ENCODE measurements at regions not wholly inside any gene's neighbourhood (a gene's known extent, or its start where the extent isn't known, plus 50 kb on each side); places are given as distances from the start of the nearest gene placed in this dataset.
"Not testable (repeated sequence)": the region's sequence is repeated elsewhere in the genome, so short reads cannot be mapped to it uniquely, and the experiment has no call there.

DNA sequence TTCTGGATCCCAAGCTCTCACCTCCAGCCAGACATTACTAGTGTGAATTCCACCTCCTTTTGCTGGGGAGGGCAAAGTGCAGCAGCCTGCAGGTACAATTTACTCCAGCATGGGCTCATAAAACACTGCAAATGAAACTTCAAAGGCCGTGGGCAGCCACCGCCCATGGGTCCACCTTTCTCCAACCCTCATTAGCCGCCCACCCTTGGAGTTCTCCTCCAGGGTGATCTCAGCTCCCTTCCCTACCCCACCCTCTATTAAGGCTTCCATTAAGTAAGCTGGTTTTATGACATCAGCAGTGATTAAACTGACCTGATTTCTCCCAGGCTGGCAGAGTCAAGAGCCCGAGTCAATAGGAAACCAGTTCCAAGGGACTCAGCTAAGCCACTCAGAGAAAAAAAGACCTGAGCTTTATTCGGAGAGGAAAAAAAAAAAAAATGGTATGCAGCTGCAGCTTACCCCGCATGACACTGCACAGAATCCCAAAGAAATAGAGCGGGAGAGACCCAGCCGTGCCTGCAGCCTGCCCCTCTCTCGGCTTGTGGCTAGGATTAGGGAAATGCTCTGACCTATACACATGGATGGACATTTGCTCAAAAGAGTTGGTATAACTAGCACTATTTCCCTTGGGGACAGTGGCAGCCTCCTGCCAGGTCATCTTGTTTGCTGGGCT lies 319.6 kb downstream of the PTTG2 start:
- no peak for DNase-seq (ENCODE audit: low read depth)

DNA sequence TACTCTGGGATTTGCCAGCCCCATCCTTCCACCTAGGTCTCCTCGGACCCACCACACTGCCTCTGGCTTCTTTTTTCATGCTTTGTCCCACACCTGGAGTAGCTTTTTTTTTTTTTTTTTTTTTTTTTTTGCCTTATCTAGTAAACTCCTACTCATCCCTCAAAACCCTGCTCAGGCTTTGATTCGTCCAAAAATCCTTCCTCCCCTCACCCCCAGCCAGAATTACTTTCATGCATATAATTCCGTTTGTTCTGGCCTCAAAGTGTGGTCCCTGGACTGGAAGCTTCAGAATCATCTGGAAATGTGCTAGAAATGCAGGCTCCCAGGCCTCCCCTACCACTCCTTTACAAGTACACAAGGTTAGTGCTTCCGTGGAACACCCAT lies 320.1 kb downstream of the PTTG2 start:
- DNase-seq (ENCODE audit: low read depth): no peak

DNA sequence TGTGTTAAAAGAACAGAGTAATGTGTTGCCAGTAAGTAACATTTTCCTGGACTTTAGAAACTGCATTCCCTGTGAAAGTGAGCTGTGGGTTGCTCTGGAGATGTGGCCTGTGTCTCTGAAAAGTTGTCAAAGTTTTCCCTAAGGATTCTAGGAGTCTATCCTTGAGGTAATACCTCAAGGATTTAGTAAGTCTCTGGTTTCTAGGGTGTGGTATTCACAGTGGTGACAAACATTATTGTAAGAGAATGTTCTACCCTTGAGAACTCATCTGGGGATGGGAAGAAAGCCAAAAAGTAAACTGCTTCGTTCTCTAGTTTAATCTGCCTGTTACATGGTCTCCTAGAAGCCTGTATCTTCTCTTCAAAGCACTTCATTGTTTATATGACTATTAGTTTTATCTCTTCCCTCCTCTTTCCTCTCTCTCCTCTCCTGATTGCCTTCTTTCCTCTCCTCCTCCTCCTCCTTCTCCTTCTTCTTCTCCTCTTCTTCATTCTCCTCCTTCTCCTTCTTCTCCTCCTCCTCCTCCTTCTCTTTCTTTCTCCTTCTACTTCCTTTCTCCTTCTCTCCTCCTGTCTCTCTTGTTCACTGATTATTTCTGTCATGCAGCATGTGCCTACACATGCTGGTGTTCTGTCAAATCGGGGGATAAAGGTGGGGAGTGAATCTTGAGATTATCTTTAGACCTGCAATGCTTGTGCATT lies 321.3 kb downstream of the PTTG2 start:
- DNase-seq (ENCODE audit: low read depth): no peak

DNA sequence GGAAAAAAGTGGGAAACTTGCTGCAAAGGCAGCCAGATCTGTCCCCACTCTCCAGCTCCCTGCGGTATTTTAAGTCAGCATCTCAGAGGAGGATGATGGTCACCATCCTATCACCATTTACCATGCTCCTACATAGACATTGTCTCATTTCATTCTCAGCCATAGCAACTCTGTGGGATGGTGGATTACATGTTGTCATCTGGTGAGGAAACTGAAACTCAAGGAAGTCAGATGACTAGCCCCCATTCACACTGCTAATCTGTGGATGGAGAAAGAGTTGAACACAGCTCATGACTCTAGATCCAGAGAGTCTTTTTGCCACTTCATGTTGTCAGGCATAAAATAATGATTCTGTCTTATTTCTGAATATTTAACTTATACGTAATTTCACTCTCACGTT lies 323.5 kb downstream of the PTTG2 start:
- DNase-seq (ENCODE audit: low read depth): no peak

GRCh38 chr4:38284294-38285030 lies 324.3 kb downstream of the PTTG2 start:
- DNase-seq (ENCODE audit: low read depth): no peak

- no peak for DNase-seq (ENCODE audit: low read depth)
Measured at GRCh38 chr4:38287101-38287851, 327.1 kb downstream of the PTTG2 start.

DNA sequence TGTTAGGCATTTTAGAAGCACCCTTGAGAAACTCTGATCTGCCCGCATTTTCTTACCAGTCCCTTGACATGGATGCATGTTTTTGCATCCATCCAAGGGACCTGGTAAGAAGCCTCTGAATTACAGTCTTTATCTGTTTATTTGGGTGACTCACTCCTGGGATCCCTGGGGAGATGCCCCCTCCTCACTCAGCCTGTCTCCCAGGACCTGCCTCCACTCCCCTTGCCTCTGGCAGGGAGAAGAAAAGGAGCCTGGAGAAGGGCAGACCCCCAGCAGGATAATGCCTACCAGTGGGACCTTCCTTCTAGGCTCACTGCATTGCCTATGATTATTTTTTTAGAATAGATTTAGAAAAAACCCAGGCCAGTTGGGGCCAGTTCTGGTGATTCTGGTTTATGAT lies 329.4 kb downstream of the PTTG2 start:
- no peak for DNase-seq (ENCODE audit: low read depth)

- no peak for DNase-seq (ENCODE audit: low read depth)
Measured at GRCh38 chr4:38290366-38290765, 330.2 kb downstream of the PTTG2 start.

GRCh38 chr4:38290914-38291313 lies 330.7 kb downstream of the PTTG2 start:
- DNase-seq (ENCODE audit: low read depth): no peak

DNA sequence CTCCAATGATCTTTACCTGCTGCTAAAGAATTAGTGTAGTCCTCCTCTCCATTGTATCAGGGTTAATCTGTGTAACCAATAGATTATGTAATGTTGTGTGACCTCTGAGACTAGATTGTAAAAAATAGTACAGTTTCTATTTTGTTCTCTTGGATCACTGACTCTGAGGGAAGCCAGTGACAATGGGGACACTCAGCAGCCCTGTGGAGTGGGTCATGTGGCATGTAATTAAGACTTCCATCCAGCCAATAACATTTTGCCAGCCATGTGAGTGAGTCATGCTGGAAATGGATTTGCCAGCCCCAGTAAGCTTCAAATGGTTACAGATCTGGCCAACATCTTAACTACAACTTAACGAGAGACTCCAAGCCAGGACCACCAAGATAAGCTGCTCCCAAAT lies 332.3 kb downstream of the PTTG2 start:
- DNase-seq (ENCODE audit: low read depth): no peak

GRCh38 chr4:38294238-38294637 lies 334.0 kb downstream of the PTTG2 start:
- DNase-seq (ENCODE audit: low read depth): no peak

DNA sequence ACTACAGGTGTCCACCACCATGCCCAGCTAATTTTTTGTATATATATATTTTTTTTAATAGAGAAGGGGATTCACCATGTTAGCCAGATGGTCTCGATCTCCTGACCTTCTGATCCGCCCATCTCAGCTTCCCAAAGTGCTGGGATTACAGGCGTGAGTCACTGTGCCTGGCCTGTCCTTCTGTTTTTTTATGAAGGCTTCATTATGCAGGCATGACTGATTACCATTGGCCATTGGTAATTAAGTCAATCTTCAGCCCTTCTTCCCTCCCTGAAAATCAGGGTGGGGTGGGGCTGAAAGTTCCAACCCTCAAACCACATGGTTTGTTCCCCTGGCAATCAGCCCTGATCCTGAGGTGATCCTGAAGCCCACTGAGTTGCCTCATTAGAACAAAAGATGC lies 336.9 kb downstream of the PTTG2 start:
- no peak for DNase-seq (ENCODE audit: low read depth)

DNA sequence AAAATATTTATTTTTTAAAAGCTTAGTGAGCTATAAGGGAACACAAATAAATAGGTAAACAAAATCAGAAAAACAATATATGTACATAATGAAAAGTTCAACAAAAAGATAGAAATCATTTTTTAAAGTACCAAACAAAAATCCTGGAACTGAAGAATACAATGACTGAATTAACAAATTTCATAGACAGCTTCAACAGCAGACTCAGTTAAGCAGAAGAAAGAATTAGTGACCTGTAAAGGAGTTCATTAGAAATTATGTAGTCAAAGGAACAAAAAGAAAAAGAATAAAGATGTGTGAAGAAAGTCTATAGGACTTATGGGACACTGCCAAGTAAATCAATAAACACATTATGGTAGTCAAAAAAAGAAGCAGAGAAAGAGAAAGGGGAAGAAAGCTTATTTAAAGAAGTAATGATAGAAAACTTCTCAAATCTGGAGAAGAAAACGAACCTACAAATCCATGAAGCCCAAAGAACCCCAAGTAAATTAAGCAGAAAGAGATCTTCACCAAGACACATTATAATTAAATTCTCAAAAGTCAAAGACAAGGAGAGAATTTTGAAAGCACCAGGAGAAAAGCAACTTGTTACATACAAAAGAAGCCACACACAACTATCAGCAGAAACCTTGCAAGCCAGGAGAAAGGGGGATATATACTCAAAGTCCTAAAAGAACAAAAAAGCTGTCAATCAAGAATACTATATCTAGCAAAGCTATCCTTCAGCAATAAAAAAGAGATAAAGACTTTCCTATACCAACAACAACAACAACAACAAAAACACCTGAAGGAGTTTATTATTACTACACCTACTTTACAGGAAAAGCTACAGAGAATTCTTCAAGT lies 338.9 kb downstream of the PTTG2 start:
- no peak for DNase-seq (ENCODE audit: low read depth)

DNA sequence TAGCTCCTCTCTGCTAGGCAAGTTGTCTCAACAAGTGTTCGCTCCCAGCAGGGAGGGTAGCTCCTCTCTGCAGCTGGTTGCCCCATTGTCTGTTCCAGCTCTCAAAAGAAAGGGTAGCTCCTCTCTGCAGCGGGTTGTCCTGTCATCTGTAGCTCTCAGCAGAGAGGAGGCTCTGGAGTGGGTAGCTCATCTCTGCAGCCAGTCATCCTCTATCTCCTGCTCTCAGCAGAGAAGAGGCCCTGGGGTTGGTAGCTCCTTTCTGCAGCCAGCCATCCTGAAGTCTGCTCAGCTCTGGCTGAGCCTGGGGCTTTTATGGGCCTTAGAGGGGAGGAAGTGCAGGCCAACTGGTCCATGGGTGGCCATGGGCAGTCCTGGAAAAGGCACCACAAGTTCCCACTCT lies 342.7 kb downstream of the PTTG2 start:
- DNase-seq (ENCODE audit: low read depth): no peak

DNA sequence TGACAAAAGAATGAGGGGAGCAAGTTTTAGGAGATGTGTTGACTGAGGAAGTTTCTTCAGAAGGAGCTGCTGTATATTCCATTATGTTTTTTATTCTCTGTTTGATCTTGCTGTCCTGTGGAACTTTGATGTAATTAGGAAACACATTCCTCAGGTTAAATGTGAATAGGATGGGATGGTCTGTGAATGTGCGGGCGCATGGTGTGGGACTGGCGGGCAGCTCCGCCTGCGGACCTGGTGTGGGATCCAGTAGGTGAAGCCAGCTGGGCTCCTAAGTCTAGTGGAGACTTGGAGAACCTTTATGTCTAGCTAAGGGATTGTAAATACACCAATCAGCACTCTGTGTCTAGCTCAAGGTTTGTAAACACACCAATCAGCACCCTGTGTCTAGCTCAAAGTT lies 344.3 kb downstream of the PTTG2 start:
- DNase-seq (ENCODE audit: low read depth): not testable (repeated sequence)

DNA sequence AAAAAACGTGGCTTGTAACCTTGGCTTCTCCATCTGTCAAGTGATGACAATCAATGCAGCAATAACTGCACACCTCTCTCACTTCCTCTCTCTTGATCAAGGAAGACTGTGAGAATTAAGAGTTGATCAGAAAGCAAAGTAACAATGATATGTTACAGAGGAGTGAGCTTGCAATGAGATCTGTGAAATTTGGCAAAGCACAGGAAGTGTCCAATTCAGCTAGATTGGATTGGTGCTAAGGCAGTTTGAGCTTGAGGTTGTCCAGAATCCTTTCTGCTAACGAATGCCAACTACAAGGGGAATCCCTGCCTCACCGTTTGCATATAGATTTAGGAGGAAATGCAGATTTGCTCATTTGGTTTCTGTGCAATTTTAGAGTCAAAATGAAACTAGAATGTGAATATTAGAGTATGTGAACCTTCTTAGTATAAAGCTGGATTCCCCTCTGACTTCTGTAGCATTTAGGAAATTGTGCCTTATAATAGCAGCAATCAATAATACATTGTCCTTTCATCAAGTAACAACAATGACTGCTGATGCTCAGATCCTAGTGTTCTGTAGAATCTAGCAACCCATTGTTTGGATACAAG lies 346.4 kb downstream of the PTTG2 start:
- no peak for DNase-seq (ENCODE audit: low read depth)

DNA sequence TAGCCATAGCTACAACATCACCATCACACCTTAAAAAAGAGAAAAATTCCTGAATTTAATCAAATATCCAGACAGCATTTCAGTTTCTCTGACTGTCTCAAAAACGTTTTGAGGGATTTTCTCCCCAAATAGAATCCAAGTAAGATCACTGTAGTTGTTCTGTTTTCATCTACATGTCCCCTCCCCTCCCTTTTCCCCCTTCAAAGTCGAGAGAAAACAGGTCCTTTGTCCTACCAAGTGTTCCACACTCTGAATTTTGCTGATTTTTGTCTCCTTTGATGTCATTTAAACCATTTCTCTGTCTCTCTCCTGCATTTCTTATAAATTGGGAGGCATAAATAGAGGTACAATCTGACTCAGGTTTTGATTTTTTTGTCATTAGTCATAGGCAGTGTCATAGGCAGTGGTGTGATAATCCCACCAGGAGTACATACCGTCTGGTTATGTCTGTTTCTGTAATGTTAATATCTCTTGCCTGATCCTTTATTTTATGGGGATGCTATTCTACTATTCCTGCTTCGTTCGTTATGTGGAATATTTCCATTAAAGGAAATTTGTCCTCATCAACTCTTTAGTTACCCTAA lies 348.6 kb downstream of the PTTG2 start:
- DNase-seq (ENCODE audit: low read depth): no peak

GRCh38 chr4:38309471-38309870 lies 349.3 kb downstream of the PTTG2 start:
- DNase-seq (ENCODE audit: low read depth): no peak

DNA sequence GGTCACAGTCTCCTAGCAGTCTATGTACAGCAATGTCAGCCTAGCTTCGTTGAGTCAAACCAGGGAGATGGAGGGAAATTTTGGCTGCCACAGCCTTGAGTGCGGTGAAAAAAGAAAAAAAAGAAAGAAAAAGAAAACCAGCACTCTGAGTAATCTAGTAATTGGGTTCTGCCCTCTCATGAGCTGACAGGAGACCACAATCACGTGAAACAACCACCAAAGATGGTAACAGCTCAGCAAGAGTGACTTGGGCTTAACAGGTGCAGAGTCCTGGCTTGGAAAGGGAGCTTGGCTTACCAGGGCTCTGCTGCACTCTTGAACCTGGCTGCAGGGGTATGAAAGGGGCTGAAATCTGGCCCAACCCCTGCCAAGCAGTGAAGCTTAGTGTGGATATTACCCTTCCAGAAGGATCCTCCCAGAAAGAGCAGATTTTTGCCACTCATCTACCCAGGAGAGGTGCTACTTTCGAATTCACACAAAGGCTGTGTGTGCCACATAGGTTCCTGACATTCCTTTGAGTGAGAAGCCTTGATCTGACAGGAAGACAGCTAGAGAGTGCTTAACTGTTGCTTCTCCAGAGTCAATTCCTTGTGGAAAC lies 350.3 kb downstream of the PTTG2 start:
- peak; percentile 65 for DNase-seq (ENCODE audit: low read depth)

- no peak for DNase-seq (ENCODE audit: low read depth)
Measured at GRCh38 chr4:38311495-38312126, 351.4 kb downstream of the PTTG2 start.
